Mesendoderm (in vitro differentiated cells): ENCODE measurements at regions not wholly inside any gene's neighbourhood (a gene's known extent, or its start where the extent isn't known, plus 50 kb on each side); places are given as distances from the start of the nearest gene placed in this dataset.

Experiments
- DNase-seq: peaks from one replicate; pipeline ENCODE4 v3.0.0; 2013
- H2AK5ac ChIP-seq: 2 replicates; pipeline ENCODE4 v1.6.1; 2013; ENCODE audit warnings: low read length, inconsistent platforms
- H2BK120ac ChIP-seq: 2 replicates; pipeline ENCODE4 v1.6.1; 2013; ENCODE audit warnings: low read depth, mild to moderate bottlenecking, low read length, moderate library complexity, mixed read lengths
- H2BK15ac ChIP-seq: replicated peaks from 2 replicates; pipeline ENCODE4 v1.6.1; 2013; ENCODE audit warnings: low read depth, mild to moderate bottlenecking, moderate library complexity
- H2BK5ac ChIP-seq: 2 replicates; pipeline ENCODE4 v1.6.1; 2013; ENCODE audit warnings: low read length, inconsistent platforms
- H3K18ac ChIP-seq: 2 replicates; pipeline ENCODE4 v1.6.1; 2013; ENCODE audit warnings: mild to moderate bottlenecking, low read length, mixed read lengths
- H3K23ac ChIP-seq: one replicate; pipeline ENCODE4 v1.6.1; 2013; ENCODE audit warnings: low read length
- H3K27ac ChIP-seq: 2 replicates; pipeline ENCODE4 v1.5.1; 2013; ENCODE audit warnings: low read depth, mild to moderate bottlenecking, inconsistent platforms, low read length, moderate library complexity
- H3K27me3 ChIP-seq: 2 replicates; pipeline ENCODE4 v1.6.1; 2013; ENCODE audit warnings: low read length, control low read depth, mild to moderate bottlenecking, inconsistent platforms; ENCODE audit not compliant: insufficient read depth, poor library complexity
- H3K36me3 ChIP-seq: 2 replicates; pipeline ENCODE4 v1.6.1; 2013; ENCODE audit warnings: low read length, inconsistent platforms; ENCODE audit not compliant: control insufficient read depth, insufficient read depth
- H3K4ac ChIP-seq: one replicate; pipeline ENCODE4 v1.6.1; 2013; ENCODE audit warnings: low read depth, mild to moderate bottlenecking, low read length, moderate library complexity
- H3K4me1 ChIP-seq: 2 replicates; pipeline ENCODE4 v1.6.1; 2013; ENCODE audit warnings: low read depth, low read length, inconsistent platforms; ENCODE audit not compliant: control insufficient read depth
- H3K4me2 ChIP-seq: 2 replicates; pipeline ENCODE4 v1.6.1; 2013; ENCODE audit warnings: low read length
- H3K4me3 ChIP-seq: 2 replicates; pipeline ENCODE4 v1.5.1; 2013; ENCODE audit warnings: mild to moderate bottlenecking, low read length
- H3K56ac ChIP-seq: one replicate; pipeline ENCODE4 v1.6.1; 2013; ENCODE audit warnings: low read length
- H3K79me1 ChIP-seq: 2 replicates; pipeline ENCODE4 v1.6.1; 2013; ENCODE audit warnings: low read length, inconsistent platforms
- H3K79me2 ChIP-seq: 2 replicates; pipeline ENCODE4 v1.6.1; 2013; ENCODE audit warnings: mild to moderate bottlenecking, low read length; ENCODE audit not compliant: control insufficient read depth, insufficient read depth
- H3K9ac ChIP-seq: 2 replicates; pipeline ENCODE4 v1.6.1; 2013; ENCODE audit warnings: low read length, inconsistent platforms
- H4K5ac ChIP-seq: one replicate; pipeline ENCODE4 v1.6.1; 2013; ENCODE audit warnings: low read length
- H4K8ac ChIP-seq: one replicate; pipeline ENCODE4 v1.6.1; 2013; ENCODE audit warnings: low read depth, mild to moderate bottlenecking, control low read depth, low read length, moderate library complexity
- WGBS: extraction: QIAGEN DNeasy Blood & Tissue Kit; methylation state at CpG from one replicate; pipeline ENCODE4 v1.1.7; 2013; ENCODE audit warnings: low lambda C conversion rate, missing lambda C conversion rate; ENCODE audit not compliant: insufficient coverage; ENCODE audit errors: extremely low coverage; 5-methylcytosine and 5-hydroxymethylcytosine counted together

DNA sequence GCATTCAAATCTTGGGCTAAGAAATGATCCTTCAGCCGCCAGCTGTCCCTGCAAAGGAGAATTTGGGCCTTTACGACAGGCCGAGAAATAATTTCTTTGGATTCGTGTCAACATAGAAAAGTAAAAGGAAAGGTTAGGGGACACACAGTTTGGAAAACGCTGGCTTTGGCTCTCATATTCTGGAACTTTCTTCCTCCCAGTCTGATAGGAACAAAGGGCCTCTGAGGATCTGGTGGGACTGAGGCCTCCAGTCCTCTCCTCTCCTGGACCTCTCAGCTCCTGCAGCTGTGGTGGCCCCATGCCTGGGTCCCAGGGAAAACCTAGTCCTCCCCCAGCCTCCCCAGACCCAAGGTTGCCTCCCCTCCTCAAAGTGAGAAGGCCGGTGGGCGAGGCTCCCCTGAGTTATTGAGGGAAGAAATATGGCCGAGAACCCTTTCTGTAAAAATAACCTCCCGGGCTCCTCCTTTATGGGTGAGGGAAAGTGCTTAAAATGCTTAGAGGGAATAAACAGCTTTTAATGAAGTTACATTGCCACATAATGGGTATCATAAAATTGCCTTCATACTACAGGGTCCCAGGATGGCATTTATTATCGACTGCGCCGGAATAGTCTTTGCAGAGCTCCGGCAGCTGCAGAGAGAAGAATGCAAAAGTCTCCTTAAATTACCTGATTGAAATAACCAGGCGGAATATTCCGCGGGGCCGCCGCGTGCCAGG, 188.3 kb downstream of the PHETA1 start:
- no peak overlapping the region for H3K4me2 ChIP-seq
- H3K27me3 ChIP-seq = no peaks in the 10 kb centered on the region
- H3K27ac ChIP-seq = no peak overlapping the region
- H3K56ac ChIP-seq = no peak overlapping the region
- H4K5ac ChIP-seq = no peak overlapping the region
- H3K79me1 ChIP-seq = no peaks in the 10 kb centered on the region
- no peak overlapping the region for H3K4ac ChIP-seq
- no peaks in the 10 kb centered on the region for H3K36me3 ChIP-seq
- no peak overlapping the region for H3K4me3 ChIP-seq
- no CpG with 5 or more reads among the region's 19 CpGs for WGBS
- no peak overlapping the region for H4K8ac ChIP-seq
- H2BK5ac ChIP-seq = no peak overlapping the region
- no peaks in the 10 kb centered on the region for H3K79me2 ChIP-seq
- H2BK120ac ChIP-seq = no peak overlapping the region
- H3K18ac ChIP-seq = no peak overlapping the region
- H3K9ac ChIP-seq = no peak overlapping the region
- no peak overlapping the region for H2AK5ac ChIP-seq
- no peak for DNase-seq
- H3K4me1 ChIP-seq = no peaks in the 10 kb centered on the region
- no peak overlapping the region for H3K23ac ChIP-seq
- no peak overlapping the region for H2BK15ac ChIP-seq

DNA sequence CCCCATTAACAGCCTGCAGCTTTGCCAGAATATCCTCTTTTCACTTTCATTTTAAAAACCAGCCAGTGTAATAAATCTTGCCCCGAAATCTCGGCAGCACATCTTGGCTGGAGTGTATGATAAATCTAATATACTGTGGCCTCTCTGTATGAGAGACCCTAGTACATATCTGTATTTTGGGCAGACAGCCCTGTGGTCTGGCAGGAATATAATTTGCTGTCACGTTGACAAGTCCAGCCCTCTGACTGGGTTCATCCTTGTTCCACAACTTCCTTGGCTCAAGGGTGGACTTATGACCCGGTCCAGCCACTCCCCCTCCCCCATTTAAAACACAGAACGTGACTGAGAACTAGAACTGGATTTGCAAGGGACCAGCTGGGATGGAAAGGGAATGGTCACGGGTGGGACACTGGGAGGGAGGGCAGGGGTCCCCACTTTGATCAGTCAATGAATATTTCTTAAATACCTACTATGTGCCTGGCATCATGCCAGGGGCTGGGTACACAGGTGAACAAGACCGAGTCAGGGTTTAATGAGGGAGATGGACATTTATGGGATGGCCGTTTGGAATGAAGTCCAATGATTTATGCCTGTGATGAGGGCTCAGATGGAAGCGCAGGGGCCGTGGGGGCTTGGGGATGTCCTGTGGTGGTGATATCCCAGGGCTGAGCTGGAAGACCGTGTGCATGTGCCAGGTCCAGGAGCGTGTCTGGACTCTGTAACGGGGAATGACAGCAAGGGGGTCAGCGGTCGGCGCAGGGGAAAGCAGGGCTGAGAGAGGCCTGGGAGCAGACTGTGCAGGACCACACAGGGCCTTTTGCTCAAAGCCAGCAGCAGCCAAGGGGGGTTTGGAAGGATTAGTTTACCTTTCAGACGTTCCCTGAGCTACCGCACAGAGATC, 190.5 kb downstream of the PHETA1 start:
- Histone ChIP-seq H3K56ac (no peak overlapping the region), H3K4me2 (no peak overlapping the region), H2BK15ac (no peak overlapping the region), H3K4me1 (no peaks in the 10 kb centered on the region), H2BK120ac (no peak overlapping the region), H3K23ac (no peak overlapping the region), H3K4me3 (no peak overlapping the region), H3K9ac (no peak overlapping the region), H3K27ac (no peak overlapping the region), H3K79me1 (no peaks in the 10 kb centered on the region), H4K5ac (no peak overlapping the region), H3K79me2 (no peaks in the 10 kb centered on the region), H3K27me3 (no peaks in the 10 kb centered on the region), H3K4ac (no peak overlapping the region), H3K18ac (no peak overlapping the region), H3K36me3 (no peaks in the 10 kb centered on the region), H2AK5ac (no peak overlapping the region), H2BK5ac (no peak overlapping the region), H4K8ac (no peak overlapping the region)
- no peak for DNase-seq
- no CpG with 5 or more reads among the region's 18 CpGs for WGBS

DNA sequence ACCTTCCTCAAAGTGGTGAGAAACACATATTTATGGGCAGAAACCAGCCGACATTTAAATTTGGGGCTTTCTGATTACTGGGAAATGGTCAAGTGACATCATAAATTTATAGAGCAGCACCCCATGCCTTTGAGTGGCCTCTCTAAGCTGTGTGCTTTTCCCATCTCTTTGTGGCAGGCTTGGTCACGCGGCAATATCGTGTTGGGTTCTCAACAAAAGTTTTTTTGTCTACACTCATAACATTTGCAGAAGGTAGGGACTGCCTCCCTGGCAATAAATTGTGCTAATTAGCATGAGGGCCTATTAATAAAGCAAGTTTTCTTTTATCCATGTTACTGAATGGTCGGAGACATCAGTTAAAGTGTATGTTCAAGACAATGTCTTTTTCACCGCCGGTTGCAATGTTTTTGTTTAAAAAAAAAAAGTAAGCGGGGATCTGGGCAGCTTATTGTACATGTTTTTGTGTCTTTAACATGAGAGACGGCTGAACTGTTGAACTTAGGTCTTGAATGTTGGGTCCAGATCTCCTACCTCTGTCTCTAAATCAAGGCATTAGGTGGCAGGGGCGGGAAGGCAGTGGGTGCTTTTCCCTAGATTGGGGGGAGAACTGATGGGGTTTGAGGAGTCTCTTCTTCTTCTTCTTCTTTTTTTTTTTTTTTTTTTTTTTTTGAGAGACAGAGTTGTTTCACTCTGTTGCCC, 193.3 kb downstream of the PHETA1 start:
- Histone ChIP-seq H3K4ac (no peak overlapping the region), H3K18ac (no peak overlapping the region), H3K27me3 (no peaks in the 10 kb centered on the region), H3K23ac (no peak overlapping the region), H3K4me3 (no peak overlapping the region), H2BK15ac (no peak overlapping the region), H4K8ac (no peak overlapping the region), H2AK5ac (no peak overlapping the region), H3K4me1 (no peaks in the 10 kb centered on the region), H3K79me1 (no peaks in the 10 kb centered on the region), H3K79me2 (no peaks in the 10 kb centered on the region), H4K5ac (no peak overlapping the region), H3K56ac (no peak overlapping the region), H3K4me2 (no peak overlapping the region), H3K27ac (no peak overlapping the region), H3K36me3 (no peaks in the 10 kb centered on the region), H2BK120ac (no peak overlapping the region), H2BK5ac (no peak overlapping the region), H3K9ac (no peak overlapping the region)
- WGBS = no CpG with 5 or more reads among the region's 10 CpGs
- no peak for DNase-seq

DNA sequence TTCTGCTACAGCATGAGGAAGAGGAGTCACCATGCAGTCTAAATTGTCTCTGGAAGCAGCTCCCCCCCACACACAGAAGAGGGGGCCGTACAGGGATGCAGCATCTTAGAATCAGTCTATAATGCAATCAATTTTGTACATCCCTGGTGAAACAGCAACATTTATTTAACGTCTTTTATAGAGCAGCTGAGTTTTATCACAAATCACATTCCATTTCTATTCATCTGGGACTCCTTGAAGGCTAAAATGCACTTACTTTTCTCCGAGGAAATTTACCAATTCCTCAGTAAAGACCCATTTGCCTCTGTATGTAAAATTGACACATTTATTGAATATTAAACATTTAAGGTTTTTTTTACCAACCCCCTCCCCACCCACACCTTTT, 193.9 kb downstream of the PHETA1 start:
- no CpG with 5 or more reads among the region's 3 CpGs for WGBS
- no peak overlapping the region for H2BK15ac ChIP-seq
- no peaks in the 10 kb centered on the region for H3K4me1 ChIP-seq
- no peak for DNase-seq
- no peak overlapping the region for H3K23ac ChIP-seq
- H4K8ac ChIP-seq = no peak overlapping the region
- no peaks in the 10 kb centered on the region for H3K36me3 ChIP-seq
- H3K79me1 ChIP-seq = no peaks in the 10 kb centered on the region
- no peak overlapping the region for H3K27ac ChIP-seq
- no peak overlapping the region for H3K18ac ChIP-seq
- no peak overlapping the region for H3K4me3 ChIP-seq
- no peak overlapping the region for H3K4ac ChIP-seq
- H3K27me3 ChIP-seq = no peaks in the 10 kb centered on the region
- no peak overlapping the region for H2BK120ac ChIP-seq
- no peak overlapping the region for H3K9ac ChIP-seq
- no peak overlapping the region for H3K4me2 ChIP-seq
- no peaks in the 10 kb centered on the region for H3K79me2 ChIP-seq
- no peak overlapping the region for H2AK5ac ChIP-seq
- H4K5ac ChIP-seq = no peak overlapping the region
- no peak overlapping the region for H2BK5ac ChIP-seq
- no peak overlapping the region for H3K56ac ChIP-seq

DNA sequence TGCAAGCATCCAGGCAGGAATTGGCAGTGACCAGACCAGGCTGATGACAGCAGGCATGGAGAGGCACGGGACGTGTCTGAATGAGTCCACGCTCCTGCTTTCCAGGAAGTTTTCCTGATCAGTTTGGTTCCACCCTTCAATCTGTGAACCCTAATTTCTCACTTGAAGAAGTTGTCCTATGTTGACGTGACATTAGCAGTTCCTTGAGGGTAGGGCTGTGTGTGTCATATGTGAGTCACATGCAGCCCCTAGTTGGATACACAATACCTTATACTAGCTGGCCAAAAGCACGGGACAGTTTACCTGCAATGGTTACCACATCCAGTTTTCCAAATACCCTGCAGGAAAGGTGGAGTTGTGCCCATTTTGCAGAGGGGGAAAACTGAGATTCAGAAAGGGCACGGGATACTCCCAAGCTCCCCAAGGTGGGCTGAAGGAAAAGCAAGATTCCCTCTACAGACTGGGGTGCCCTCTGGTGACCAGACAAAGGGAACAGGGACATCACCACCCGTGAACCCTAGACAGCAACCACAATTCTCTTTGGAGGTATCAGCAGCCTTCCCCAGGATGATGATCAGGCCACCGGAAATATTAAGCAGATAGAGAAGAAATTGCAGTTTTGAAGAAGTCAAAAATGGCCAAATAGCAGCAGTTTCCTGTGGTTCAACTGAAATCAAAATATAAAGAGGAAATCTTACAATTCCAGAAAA, 194.5 kb downstream of the PHETA1 start:
- no peak overlapping the region for H2BK15ac ChIP-seq
- no peaks in the 10 kb centered on the region for H3K27me3 ChIP-seq
- H3K36me3 ChIP-seq = no peaks in the 10 kb centered on the region
- H3K27ac ChIP-seq = no peak overlapping the region
- H3K56ac ChIP-seq = no peak overlapping the region
- H3K4me2 ChIP-seq = no peak overlapping the region
- no peak overlapping the region for H3K23ac ChIP-seq
- no peak overlapping the region for H3K18ac ChIP-seq
- H3K4ac ChIP-seq = no peak overlapping the region
- H3K4me1 ChIP-seq = no peaks in the 10 kb centered on the region
- no peak overlapping the region for H4K8ac ChIP-seq
- WGBS = no CpG with 5 or more reads among the region's 8 CpGs
- H2BK120ac ChIP-seq = no peak overlapping the region
- no peak overlapping the region for H2AK5ac ChIP-seq
- H3K79me2 ChIP-seq = no peaks in the 10 kb centered on the region
- H2BK5ac ChIP-seq = no peak overlapping the region
- no peak overlapping the region for H3K4me3 ChIP-seq
- no peak overlapping the region for H3K9ac ChIP-seq
- H3K79me1 ChIP-seq = no peaks in the 10 kb centered on the region
- peak; percentile 52 for DNase-seq
- no peak overlapping the region for H4K5ac ChIP-seq
